CD8-positive, alpha-beta memory T cell (primary cell): ENCODE measurements at regions not wholly inside any gene's neighbourhood (a gene's known extent, or its start where the extent isn't known, plus 50 kb on each side); places are given as distances from the start of the nearest gene placed in this dataset.

Experiments used
- CTCF ChIA-PET: fragments of 350-600 bp; sonication (Branson Sonifier 250); formaldehyde crosslinking; loops from one replicate; lab custom pipeline; 2021; ENCODE audit warnings: antibody characterized with exemption; lab: Charles Lee
- POLR2A ChIA-PET: fragments of 350-600 bp; sonication (Branson Sonifier 250); formaldehyde crosslinking; loops from one replicate; lab custom pipeline; 2021; ENCODE audit warnings: antibody characterized with exemption; lab: Charles Lee
- DNase-seq, 5 donors: peaks; one replicate each; pipeline versions ENCODE4 v3.0.0 to v3.0.0-alpha.2; 2020 to 2022; ENCODE audit warnings: mixed read lengths in 1 of 5
- H3K27ac ChIP-seq: one replicate; pipeline ENCODE4 v1.7.0; 2013; ENCODE audit warnings: low read depth, mild to moderate bottlenecking, low read length, moderate library complexity
- H3K27me3 ChIP-seq: 2 replicates; pipeline ENCODE4 v1.7.0; 2013; ENCODE audit warnings: low read length, mild to moderate bottlenecking; ENCODE audit not compliant: insufficient read depth, poor library complexity, severe bottlenecking
- H3K36me3 ChIP-seq: 2 replicates; pipeline ENCODE4 v1.7.0; 2013; ENCODE audit warnings: mild to moderate bottlenecking, low read length, moderate library complexity; ENCODE audit not compliant: insufficient read depth
- H3K4me1 ChIP-seq: 2 replicates; pipeline ENCODE4 v1.7.0; 2013; ENCODE audit warnings: mild to moderate bottlenecking, low read length, moderate library complexity; ENCODE audit not compliant: insufficient read depth
- H3K4me3 ChIP-seq: 2 replicates; pipeline ENCODE4 v1.7.0; 2013; ENCODE audit warnings: mild to moderate bottlenecking, low read length
- H3K9me3 ChIP-seq: 2 replicates; pipeline ENCODE4 v1.7.0; 2013; ENCODE audit warnings: mild to moderate bottlenecking, low read length
- H3K27ac Mint-ChIP-seq, 8 donors: one replicate each; pipeline ENCODE4 v1.8.0; 2020 to 2021; ENCODE audit warnings: mixed read lengths in 8 of 8, mild to moderate bottlenecking in 6 of 8, inconsistent platforms in 3 of 8, moderate library complexity in 3 of 8
- H3K27me3 Mint-ChIP-seq, 2 donors: one replicate each; pipeline ENCODE4 v1.8.0; 2020 to 2021; ENCODE audit warnings: mixed read lengths in 2 of 2, mild to moderate bottlenecking in 1 of 2, moderate library complexity in 1 of 2
- H3K36me3 Mint-ChIP-seq, 3 donors: one replicate each; pipeline ENCODE4 v1.8.0; 2020 to 2021; ENCODE audit warnings: mixed read lengths in 3 of 3, inconsistent platforms in 1 of 3, mild to moderate bottlenecking in 1 of 3
- H3K4me1 Mint-ChIP-seq, 3 donors: one replicate each; pipeline ENCODE4 v1.8.0; 2020 to 2021; ENCODE audit warnings: mixed read lengths in 3 of 3, inconsistent platforms in 1 of 3, mild to moderate bottlenecking in 1 of 3
- H3K4me3 Mint-ChIP-seq, 7 donors: one replicate each; pipeline ENCODE4 v1.8.0; 2020 to 2021; ENCODE audit warnings: mixed read lengths in 7 of 7, mild to moderate bottlenecking in 6 of 7, moderate library complexity in 4 of 7, inconsistent platforms in 2 of 7
- H3K9me3 Mint-ChIP-seq, 5 donors: one replicate each; pipeline ENCODE4 v1.8.0; 2020 to 2022; ENCODE audit warnings: mixed read lengths in 5 of 5, mild to moderate bottlenecking in 3 of 5, moderate library complexity in 2 of 5, inconsistent platforms in 1 of 5

GRCh38 chr3:59513570-59513969 lies 463.7 kb upstream of the CFAP20DC start:
- Mint-ChIP-seq H3K27ac (no peak overlapping the region), H3K4me3 (no peak overlapping the region), H3K27me3 (peaks cover 0 to 4% of the 10 kb centered on the region in 2 donors), H3K4me1 (peaks cover 17 to 38% (median 22%) of the 10 kb centered on the region in 3 donors), H3K36me3 (no peaks in the 10 kb centered on the region), H3K9me3 (no peaks in the 10 kb centered on the region)
- no peak overlapping the region for H3K4me3 ChIP-seq
- H3K27me3 ChIP-seq: no peaks in the 10 kb centered on the region
- H3K27ac ChIP-seq: no peak overlapping the region
- H3K4me1 ChIP-seq: no peaks in the 10 kb centered on the region
- no peaks in the 10 kb centered on the region for H3K36me3 ChIP-seq
- ChIA-PET CTCF (no interaction called here), POLR2A (no interaction called here)
- no peaks in the 10 kb centered on the region for H3K9me3 ChIP-seq
- DNase-seq: no peak

GRCh38 chr3:59512066-59512465 lies 462.2 kb upstream of the CFAP20DC start:
- no peaks in the 10 kb centered on the region for H3K27me3 ChIP-seq
- no peak overlapping the region for H3K27ac Mint-ChIP-seq
- H3K36me3 Mint-ChIP-seq: no peaks in the 10 kb centered on the region
- H3K27ac ChIP-seq: no peak overlapping the region
- CTCF ChIA-PET: no interaction called here
- peaks cover 16 to 36% (median 17%) of the 10 kb centered on the region in 3 donors for H3K4me1 Mint-ChIP-seq
- no peaks in the 10 kb centered on the region for H3K9me3 Mint-ChIP-seq
- no peaks in the 10 kb centered on the region for H3K36me3 ChIP-seq
- no peaks in the 10 kb centered on the region for H3K9me3 ChIP-seq
- POLR2A ChIA-PET: no interaction called here
- H3K27me3 Mint-ChIP-seq: peaks cover 0 to 6% of the 10 kb centered on the region in 2 donors
- DNase-seq: peak in 1 of 5 donors; percentile 13
- no peak overlapping the region for H3K4me3 ChIP-seq
- peak overlapping the region in 1 of 7 donors; percentile 40 for H3K4me3 Mint-ChIP-seq
- no peaks in the 10 kb centered on the region for H3K4me1 ChIP-seq

GRCh38 chr3:59510576-59510975 lies 460.8 kb upstream of the CFAP20DC start:
- H3K4me3 ChIP-seq: no peak overlapping the region
- DNase-seq: no peak
- H3K4me3 Mint-ChIP-seq: no peak overlapping the region
- ChIA-PET POLR2A (no interaction called here), CTCF (no interaction called here)
- no peaks in the 10 kb centered on the region for H3K36me3 Mint-ChIP-seq
- H3K9me3 Mint-ChIP-seq: no peaks in the 10 kb centered on the region
- H3K27me3 ChIP-seq: no peaks in the 10 kb centered on the region
- peaks cover 12 to 21% (median 13%) of the 10 kb centered on the region in 3 donors for H3K4me1 Mint-ChIP-seq
- no peaks in the 10 kb centered on the region for H3K9me3 ChIP-seq
- H3K36me3 ChIP-seq: no peaks in the 10 kb centered on the region
- H3K4me1 ChIP-seq: no peaks in the 10 kb centered on the region
- H3K27ac Mint-ChIP-seq: no peak overlapping the region
- peaks cover 0 to 6% of the 10 kb centered on the region in 2 donors for H3K27me3 Mint-ChIP-seq
- H3K27ac ChIP-seq: no peak overlapping the region

GRCh38 chr3:59508273-59508672 lies 458.4 kb upstream of the CFAP20DC start:
- ChIA-PET CTCF (no interaction called here), POLR2A (no interaction called here)
- no peak for DNase-seq
- no peaks in the 10 kb centered on the region for H3K36me3 ChIP-seq
- Mint-ChIP-seq H3K9me3 (no peaks in the 10 kb centered on the region), H3K4me3 (no peak overlapping the region), H3K4me1 (peaks cover 0 to 8% (median 4%) of the 10 kb centered on the region in 3 donors), H3K36me3 (peaks cover 0 to 9% (median 5%) of the 10 kb centered on the region in 3 donors), H3K27me3 (peaks cover 0 to 6% of the 10 kb centered on the region in 2 donors), H3K27ac (no peak overlapping the region)
- H3K4me1 ChIP-seq: no peaks in the 10 kb centered on the region
- no peak overlapping the region for H3K27ac ChIP-seq
- H3K9me3 ChIP-seq: no peaks in the 10 kb centered on the region
- no peak overlapping the region for H3K4me3 ChIP-seq
- no peaks in the 10 kb centered on the region for H3K27me3 ChIP-seq

- POLR2A ChIA-PET: no interaction called here
- no peak for DNase-seq
- Histone ChIP-seq H3K27ac (no peak overlapping the region), H3K27me3 (no peaks in the 10 kb centered on the region), H3K9me3 (no peaks in the 10 kb centered on the region), H3K4me3 (no peak overlapping the region), H3K36me3 (no peaks in the 10 kb centered on the region), H3K4me1 (no peaks in the 10 kb centered on the region)
- Mint-ChIP-seq H3K4me1 (no peaks in the 10 kb centered on the region), H3K36me3 (peaks cover 0 to 9% (median 5%) of the 10 kb centered on the region in 3 donors), H3K4me3 (no peak overlapping the region), H3K27ac (no peak overlapping the region), H3K9me3 (no peaks in the 10 kb centered on the region), H3K27me3 (peaks cover 0 to 5% of the 10 kb centered on the region in 2 donors)
- CTCF ChIA-PET: no interaction called here
Observed at GRCh38 chr3:59506191-59506590, 456.4 kb upstream of the CFAP20DC start.

GRCh38 chr3:59503441-59503840 lies 453.6 kb upstream of the CFAP20DC start:
- no peaks in the 10 kb centered on the region for H3K4me1 Mint-ChIP-seq
- DNase-seq: no peak
- POLR2A ChIA-PET: no interaction called here
- Histone ChIP-seq H3K4me1 (no peaks in the 10 kb centered on the region), H3K27me3 (no peaks in the 10 kb centered on the region), H3K36me3 (no peaks in the 10 kb centered on the region), H3K9me3 (no peaks in the 10 kb centered on the region), H3K27ac (no peak overlapping the region), H3K4me3 (no peak overlapping the region)
- CTCF ChIA-PET: no interaction called here
- H3K9me3 Mint-ChIP-seq: no peaks in the 10 kb centered on the region
- H3K27me3 Mint-ChIP-seq: peaks cover 0 to 8% of the 10 kb centered on the region in 2 donors
- H3K36me3 Mint-ChIP-seq: peaks cover 0 to 13% (median 5%) of the 10 kb centered on the region in 3 donors
- no peak overlapping the region for H3K4me3 Mint-ChIP-seq
- no peak overlapping the region for H3K27ac Mint-ChIP-seq

- H3K36me3 Mint-ChIP-seq: peaks cover 0 to 13% (median 5%) of the 10 kb centered on the region in 3 donors
- no peaks in the 10 kb centered on the region for H3K4me1 Mint-ChIP-seq
- H3K9me3 Mint-ChIP-seq: no peaks in the 10 kb centered on the region
- ChIA-PET CTCF (interaction anchor here (1.1 kb wide), 1 partner anchor 72 kb away, joined by 3 read pairs; no protein-coding TSS in a partner anchor), POLR2A (no interaction called here)
- Histone ChIP-seq H3K4me3 (no peak overlapping the region), H3K4me1 (no peaks in the 10 kb centered on the region), H3K36me3 (no peaks in the 10 kb centered on the region), H3K27me3 (no peaks in the 10 kb centered on the region), H3K27ac (no peak overlapping the region), H3K9me3 (no peaks in the 10 kb centered on the region)
- DNase-seq: no peak
- peak overlapping the region in 1 of 8 donors; percentile 1 for H3K27ac Mint-ChIP-seq
- H3K27me3 Mint-ChIP-seq: peaks cover 0 to 8% of the 10 kb centered on the region in 2 donors
- H3K4me3 Mint-ChIP-seq: no peak overlapping the region
Observed at GRCh38 chr3:59502806-59503205, 453.0 kb upstream of the CFAP20DC start.

GRCh38 chr3:59499954-59500353 lies 450.1 kb upstream of the CFAP20DC start:
- CTCF ChIA-PET: interaction anchor here (1.3 kb wide), 1 partner anchor 43 kb away, joined by 3 read pairs; no protein-coding TSS in a partner anchor
- no peak overlapping the region for H3K27ac ChIP-seq
- Mint-ChIP-seq H3K27ac (no peak overlapping the region), H3K4me1 (peaks cover 0 to 8% (median 2%) of the 10 kb centered on the region in 3 donors), H3K36me3 (peaks cover 0 to 22% (median 5%) of the 10 kb centered on the region in 3 donors), H3K27me3 (peaks cover 0 to 6% of the 10 kb centered on the region in 2 donors), H3K9me3 (no peaks in the 10 kb centered on the region), H3K4me3 (no peak overlapping the region)
- no peaks in the 10 kb centered on the region for H3K9me3 ChIP-seq
- POLR2A ChIA-PET: no interaction called here
- DNase-seq: no peak
- H3K36me3 ChIP-seq: no peaks in the 10 kb centered on the region
- H3K27me3 ChIP-seq: no peaks in the 10 kb centered on the region
- H3K4me1 ChIP-seq: no peaks in the 10 kb centered on the region
- no peak overlapping the region for H3K4me3 ChIP-seq
